Neural cell (in vitro differentiated cells): ENCODE measurements at regions not wholly inside any gene's neighbourhood (a gene's known extent, or its start where the extent isn't known, plus 50 kb on each side); places are given as distances from the start of the nearest gene placed in this dataset.

Experiments
- EP300 ChIP-seq: fragments of 450-650 bp; conservative IDR thresholded peaks from 2 replicates; pipeline ENCODE4 v1.6.1; 2014; ENCODE audit warnings: antibody characterized with exemption, mild to moderate bottlenecking, moderate library complexity; ENCODE audit not compliant: poor library complexity, severe bottlenecking
- REST ChIP-seq: IDR thresholded peaks from 2 replicates; pipeline ENCODE4 v1.6.1; 2012; ENCODE audit warnings: borderline replicate concordance

GRCh38 chr11:111189466-111189865 is 56.1 kb upstream of the POU2AF2 start:
- no peak for TF ChIP-seq EP300
- no peak for TF ChIP-seq REST
